Aorta (tissue), 5 donors: ENCODE measurements at regions not wholly inside any gene's neighbourhood (a gene's known extent, or its start where the extent isn't known, plus 50 kb on each side); places are given as distances from the start of the nearest gene placed in this dataset.

Source experiments
- ATAC-seq: fragments of 200-7000 bp; cut with Tn5 transposase; one replicate; pipeline ENCODE4 v1.9.1; 2022; ENCODE audit warnings: moderate library complexity; ENCODE audit not compliant: low FRiP score
- DNase-seq, 2 donors: peaks; one replicate each; pipeline ENCODE4 v3.0.0-alpha.2; 2020
- H3K27ac ChIP-seq, 2 donors: one replicate each; pipeline ENCODE4 v1.5.1; 2013; ENCODE audit warnings: low read length in 2 of 2, mild to moderate bottlenecking in 2 of 2, moderate library complexity in 2 of 2, control low read depth in 1 of 2, inconsistent platforms in 1 of 2, low read depth in 1 of 2
- H3K27me3 ChIP-seq, 2 donors: one replicate each; pipeline ENCODE4 v1.6.1; 2013; ENCODE audit warnings: control low read depth in 1 of 2, low read length in 1 of 2, mild to moderate bottlenecking in 1 of 2, moderate library complexity in 1 of 2; ENCODE audit not compliant: insufficient read depth in 2 of 2, control insufficient read depth in 1 of 2
- H3K36me3 ChIP-seq, 2 donors: one replicate each; pipeline ENCODE4 v1.6.1; 2013; ENCODE audit warnings: control low read depth in 1 of 2, low read length in 1 of 2, mild to moderate bottlenecking in 1 of 2; ENCODE audit not compliant: insufficient read depth in 2 of 2, control insufficient read depth in 1 of 2
- H3K4me1 ChIP-seq, 2 donors: one replicate each; pipeline ENCODE4 v1.6.1; 2013; ENCODE audit warnings: low read length in 2 of 2, control low read depth in 1 of 2, mild to moderate bottlenecking in 1 of 2, moderate library complexity in 1 of 2; ENCODE audit not compliant: insufficient read depth in 2 of 2, control insufficient read depth in 1 of 2
- H3K4me3 ChIP-seq, 2 donors: one replicate each; pipeline ENCODE4 v1.5.1; 2013; ENCODE audit warnings: low read length in 2 of 2, control low read depth in 1 of 2, mild to moderate bottlenecking in 1 of 2
- H3K9me3 ChIP-seq: one replicate; pipeline ENCODE4 v1.6.1; 2013; ENCODE audit warnings: mild to moderate bottlenecking, low read length; ENCODE audit not compliant: control insufficient read depth
- WGBS, 2 donors: extraction: QIAGEN DNeasy Blood & Tissue Kit; methylation state at CpG; one replicate each; pipeline ENCODE4 v1.1.7; 2013; 5-methylcytosine and 5-hydroxymethylcytosine counted together
- intact Hi-C, 2 donors: fragments of 100-400 bp; cut with DNase I; formaldehyde crosslinking; loops; one replicate each; pipeline versions ENCODE4 v1.14.2 to v1.15.0; 2022
- donor health status: healthy with polysubstance abuse.
- donor health status: Bipolar disorder and iron deficiency.
- donor health status: DM: no; HTN: no; CAD: no.
- donor health status: DM: no; HTN: no; CAD: no.
- donor health status: DM: yes; HTN: yes; CAD: no.

DNA sequence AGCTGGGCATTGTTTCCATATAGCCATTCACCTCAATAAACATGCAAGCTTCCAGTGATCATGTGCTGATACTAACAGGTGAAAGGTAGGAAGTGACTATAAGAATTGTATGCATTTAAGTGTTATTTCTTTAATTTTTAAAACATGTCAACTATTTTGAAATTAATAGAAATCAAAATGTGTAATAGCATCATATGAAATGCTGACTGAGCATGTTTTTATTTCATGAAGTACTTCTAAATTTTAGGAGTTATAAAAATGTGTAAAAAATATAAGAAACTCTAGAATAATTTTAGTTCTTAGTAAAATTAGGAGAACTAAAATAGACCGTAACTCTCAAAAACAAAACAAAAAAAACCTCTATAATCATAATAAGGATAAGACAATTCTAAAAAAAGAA is 229.3 kb upstream of the ARPP21 start:
- no peaks in the 10 kb centered on the region for H3K27me3 ChIP-seq
- WGBS, 2 donors = 83 to 89% methylated on average over 1 of the region's 1 CpG
- ATAC-seq = no peak
- H3K27ac ChIP-seq = no peak overlapping the region
- no peak overlapping the region for H3K4me3 ChIP-seq
- intact Hi-C loops = no loop called here
- H3K36me3 ChIP-seq = no peaks in the 10 kb centered on the region
- H3K9me3 ChIP-seq = no peaks in the 10 kb centered on the region
- no peak for DNase-seq
- H3K4me1 ChIP-seq = no peaks in the 10 kb centered on the region

DNA sequence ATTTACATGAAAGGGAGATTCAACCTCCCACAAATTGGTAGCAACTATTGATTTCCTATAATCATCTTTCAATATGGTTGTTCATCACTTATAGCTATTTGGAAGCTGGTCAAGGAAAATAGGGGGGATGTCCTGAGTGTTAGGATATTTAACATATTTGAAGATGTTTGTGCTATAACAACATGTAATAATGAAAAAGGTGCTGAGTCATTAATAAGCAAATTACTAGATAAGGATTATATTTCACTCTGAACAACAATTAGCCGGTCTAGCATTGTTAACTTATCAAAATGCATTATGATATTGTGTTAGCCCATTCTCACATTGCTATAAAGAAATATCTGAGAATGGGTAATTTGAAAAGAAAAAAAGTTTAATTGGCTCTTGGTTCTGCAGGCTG is 225.8 kb upstream of the ARPP21 start:
- intact Hi-C loops = no loop called here
- Histone ChIP-seq H3K4me3 (no peak overlapping the region), H3K4me1 (no peaks in the 10 kb centered on the region), H3K9me3 (no peaks in the 10 kb centered on the region), H3K27me3 (no peaks in the 10 kb centered on the region), H3K27ac (no peak overlapping the region), H3K36me3 (no peaks in the 10 kb centered on the region)
- 91 to 100% methylated on average over 1 of the region's 1 CpG for WGBS, 2 donors
- no peak for ATAC-seq
- DNase-seq = no peak

DNA sequence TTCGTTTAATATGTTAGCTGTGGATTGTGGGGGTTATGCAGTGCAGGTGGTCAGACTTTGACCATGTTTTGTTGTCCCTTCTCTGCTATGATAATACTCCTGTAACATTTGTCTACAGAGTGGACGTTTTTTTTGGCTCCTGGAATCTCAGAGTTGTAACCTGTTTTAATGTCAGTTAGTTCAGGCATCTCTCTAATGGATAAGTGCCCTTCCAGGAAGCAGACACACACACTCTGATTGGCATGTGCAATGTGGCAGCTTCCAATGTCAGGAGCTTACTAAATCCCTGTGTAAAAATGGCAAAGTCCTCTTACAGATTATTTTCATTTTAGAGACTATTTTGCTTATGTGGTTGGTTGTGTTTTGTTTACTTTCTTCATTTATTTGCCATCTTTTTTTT is 222.2 kb upstream of the ARPP21 start:
- Histone ChIP-seq H3K4me3 (no peak overlapping the region), H3K27ac (no peak overlapping the region), H3K36me3 (no peaks in the 10 kb centered on the region), H3K9me3 (no peaks in the 10 kb centered on the region), H3K27me3 (no peaks in the 10 kb centered on the region), H3K4me1 (peaks cover 0 to 2% of the 10 kb centered on the region in 2 donors)
- ATAC-seq (no peak), DNase-seq (no peak)
- intact Hi-C loops = no loop called here
- WGBS, 2 donors = 79 to 88% methylated on average over 2 of the region's 2 CpGs

DNA sequence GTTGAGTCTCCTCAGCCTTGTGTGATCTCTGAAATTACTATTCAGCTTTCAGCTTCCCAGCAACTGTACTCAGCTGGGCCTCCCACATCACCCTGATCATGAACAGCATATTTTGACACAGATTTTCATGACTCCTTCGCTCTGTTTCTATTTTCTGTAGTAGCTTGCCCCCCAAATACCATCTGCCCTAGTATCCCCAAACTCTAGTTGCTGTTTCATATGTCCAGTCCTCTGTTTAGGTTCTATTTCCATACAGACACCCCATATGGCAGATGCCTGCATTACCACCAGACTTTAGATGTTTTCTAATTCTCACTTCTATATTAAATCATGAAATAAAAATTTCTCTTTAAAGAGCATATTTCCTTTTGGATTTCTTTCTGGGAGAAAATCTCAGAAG is 217.2 kb upstream of the ARPP21 start:
- Histone ChIP-seq H3K27me3 (no peaks in the 10 kb centered on the region), H3K4me1 (peaks cover 0 to 7% of the 10 kb centered on the region in 2 donors), H3K4me3 (no peak overlapping the region), H3K36me3 (no peaks in the 10 kb centered on the region), H3K9me3 (no peaks in the 10 kb centered on the region), H3K27ac (no peak overlapping the region)
- WGBS, 2 donors = 93 to 95% methylated on average over 1 of the region's 1 CpG
- intact Hi-C loops = no loop called here
- DNase-seq (no peak), ATAC-seq (no peak)

DNA sequence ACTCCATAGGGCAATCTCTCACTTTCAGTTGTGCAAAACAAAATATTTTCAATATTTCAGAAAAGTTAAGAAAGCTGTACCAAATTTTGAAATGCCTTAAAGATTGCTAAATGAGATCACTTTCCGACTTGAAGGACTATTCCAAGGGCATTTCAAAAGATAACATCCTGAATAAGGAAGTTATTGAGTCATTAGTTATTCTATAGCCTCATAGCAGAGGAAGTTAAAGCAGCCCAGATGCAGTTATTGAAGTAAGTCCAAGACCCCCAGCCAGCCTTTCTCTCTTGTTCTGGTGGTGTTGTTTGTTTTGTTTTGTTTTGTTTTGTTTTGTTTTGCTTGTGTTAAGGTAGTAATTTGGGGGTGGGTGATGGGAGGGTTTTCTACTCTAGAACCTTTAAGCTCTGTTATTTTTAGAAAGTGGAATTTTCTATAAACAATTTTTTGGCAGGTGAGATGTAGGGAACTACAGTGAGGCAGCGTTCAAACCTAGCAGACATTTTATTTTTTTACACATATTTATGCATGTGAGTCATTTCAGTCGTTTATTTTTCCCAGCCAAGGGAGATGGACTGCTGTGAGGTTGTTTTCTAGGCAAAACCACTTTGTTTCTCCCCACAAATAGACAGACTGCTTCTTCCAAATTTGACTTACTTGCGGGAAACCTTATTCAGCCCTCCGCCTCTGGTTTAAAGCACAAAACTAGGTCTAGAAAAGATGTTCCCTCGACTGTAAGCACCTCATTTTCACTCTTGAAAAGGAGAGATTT is 216.3 kb upstream of the ARPP21 start:
- no peaks in the 10 kb centered on the region for H3K27me3 ChIP-seq
- H3K9me3 ChIP-seq = no peaks in the 10 kb centered on the region
- ATAC-seq (no peak), DNase-seq (no peak)
- peak overlapping the region in 1 of 2 donors; percentile 26 for H3K4me3 ChIP-seq
- no peaks in the 10 kb centered on the region for H3K36me3 ChIP-seq
- peak overlapping the region; percentile 57 to 75 for H3K27ac ChIP-seq
- 4 to 5% methylated on average over 6 of the region's 6 CpGs for WGBS, 2 donors
- intact Hi-C loops = no loop called here
- H3K4me1 ChIP-seq = peaks cover 0 to 7% of the 10 kb centered on the region in 2 donors

DNA sequence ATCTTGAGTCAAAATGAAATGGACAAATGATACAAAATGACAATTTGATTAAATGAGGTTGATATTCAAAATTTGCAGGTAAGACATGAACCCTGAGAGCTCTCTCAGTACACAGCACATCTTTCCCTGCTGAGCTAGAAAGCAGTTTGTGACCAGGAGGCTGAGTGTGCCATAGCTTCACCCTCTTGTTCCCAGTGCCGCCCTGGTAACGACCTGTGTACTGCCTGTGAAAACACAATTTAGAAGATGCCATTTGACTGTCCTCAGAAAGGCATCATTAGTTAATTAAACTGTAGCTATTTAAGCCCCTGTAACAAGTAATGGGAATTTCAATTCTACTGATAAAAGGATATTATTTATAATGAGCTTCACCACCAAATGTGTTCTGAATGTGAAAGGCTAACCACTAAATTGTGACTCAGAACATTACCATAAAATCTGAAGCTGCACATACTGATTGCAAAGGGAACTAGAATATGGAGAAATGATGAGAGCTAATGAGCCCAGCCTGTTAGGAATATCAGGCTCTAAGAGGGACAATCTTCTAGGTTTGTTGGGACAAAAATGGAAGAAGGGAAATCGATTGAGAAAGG is 212.9 kb upstream of the ARPP21 start:
- intact Hi-C loops = no loop called here
- ATAC-seq (no peak), DNase-seq (no peak)
- peaks cover 0 to 7% of the 10 kb centered on the region in 2 donors for H3K4me1 ChIP-seq
- H3K27ac ChIP-seq = no peak overlapping the region
- 91 to 98% methylated on average over 3 of the region's 3 CpGs for WGBS, 2 donors
- H3K4me3 ChIP-seq = no peak overlapping the region
- H3K9me3 ChIP-seq = no peaks in the 10 kb centered on the region
- H3K36me3 ChIP-seq = no peaks in the 10 kb centered on the region
- H3K27me3 ChIP-seq = no peaks in the 10 kb centered on the region

DNA sequence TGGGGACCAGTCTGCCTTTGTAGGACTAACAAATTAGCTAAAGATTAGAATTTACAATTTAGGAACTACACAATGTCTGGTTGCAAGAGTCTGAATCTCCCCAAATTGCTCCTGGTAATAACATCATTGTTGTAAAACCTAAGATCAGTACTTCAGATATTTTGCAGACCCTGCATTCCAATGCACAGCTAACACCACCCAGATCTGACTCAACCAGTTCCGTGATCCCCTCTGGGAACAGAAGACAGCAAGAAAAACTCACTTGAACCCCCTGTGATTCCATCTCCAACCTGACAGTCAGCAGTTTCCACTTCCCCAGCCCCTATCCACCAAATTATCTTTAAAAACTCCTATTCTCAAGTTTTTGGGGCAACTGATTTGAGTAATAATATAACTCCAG is 201.9 kb upstream of the ARPP21 start:
- WGBS, 2 donors = 92 to 96% methylated on average over 1 of the region's 1 CpG
- peaks cover 1% of the 10 kb centered on the region for H3K9me3 ChIP-seq

DNA sequence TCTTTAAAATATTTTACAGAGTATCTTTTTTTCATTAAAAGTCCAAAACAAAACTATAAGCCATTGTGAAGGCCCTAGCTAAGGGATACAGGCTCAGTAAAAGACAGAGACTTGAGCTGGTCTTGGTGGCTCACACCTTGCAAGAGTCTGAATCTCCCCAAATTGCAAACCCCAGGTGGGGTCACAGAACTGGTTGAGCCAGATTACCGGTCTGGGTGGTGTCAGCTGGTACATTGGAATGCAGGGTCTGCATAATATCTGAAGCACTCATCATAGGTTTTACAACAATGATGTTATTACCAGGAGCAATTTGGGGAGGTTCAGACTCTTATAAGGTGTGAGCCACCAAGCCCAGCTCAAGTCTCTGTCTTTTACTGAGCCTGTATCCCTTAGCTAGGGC is 201.2 kb upstream of the ARPP21 start:
- intact Hi-C loops = no loop called here
- H3K9me3 ChIP-seq = peaks cover 1% of the 10 kb centered on the region
- no peak for ATAC-seq
- WGBS, 2 donors = 90 to 96% methylated on average over 1 of the region's 1 CpG
- H3K27me3 ChIP-seq = peaks cover 0 to 2% of the 10 kb centered on the region in 2 donors
- H3K36me3 ChIP-seq = no peaks in the 10 kb centered on the region
- no peaks in the 10 kb centered on the region for H3K4me1 ChIP-seq
- DNase-seq = no peak
- H3K27ac ChIP-seq = no peak overlapping the region
- no peak overlapping the region for H3K4me3 ChIP-seq

More for the DNA sequence above, 201.9 kb upstream of the ARPP21 start:
- intact Hi-C loops = no loop called here
- ATAC-seq = no peak
- no peaks in the 10 kb centered on the region for H3K36me3 ChIP-seq
- no peaks in the 10 kb centered on the region for H3K4me1 ChIP-seq
- DNase-seq = no peak
- no peak overlapping the region for H3K27ac ChIP-seq
- peaks cover 0 to 1% of the 10 kb centered on the region in 2 donors for H3K27me3 ChIP-seq
- no peak overlapping the region for H3K4me3 ChIP-seq

DNA sequence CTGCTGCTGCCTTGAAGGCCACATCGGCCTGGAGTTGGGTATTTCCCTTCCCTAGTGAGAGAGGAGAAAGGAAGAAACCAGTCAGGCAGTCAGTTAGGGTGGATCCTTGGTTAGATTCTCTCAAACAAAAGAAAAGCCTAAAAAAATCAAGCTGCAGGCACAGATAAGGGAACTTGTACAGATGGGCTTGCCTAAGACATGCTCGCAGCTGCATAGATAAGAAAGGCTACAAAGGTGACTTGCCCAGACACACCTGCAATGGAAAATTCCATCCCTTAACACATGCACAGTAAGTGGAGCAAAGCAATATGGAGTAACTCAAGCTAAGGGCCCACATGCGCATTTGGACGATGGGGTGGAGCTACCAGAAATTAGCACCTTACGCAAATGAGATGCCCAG is 199.7 kb upstream of the ARPP21 start:
- Histone ChIP-seq H3K4me1 (no peaks in the 10 kb centered on the region), H3K36me3 (no peaks in the 10 kb centered on the region), H3K4me3 (no peak overlapping the region), H3K9me3 (peaks cover 1% of the 10 kb centered on the region), H3K27me3 (peaks cover 0 to 2% of the 10 kb centered on the region in 2 donors), H3K27ac (no peak overlapping the region)
- ATAC-seq (no peak), DNase-seq (no peak)
- 95 to 99% methylated on average over 5 of the region's 5 CpGs for WGBS, 2 donors
- intact Hi-C loops = no loop called here
